ENCODE measurements at regions not wholly inside any gene's neighbourhood (a gene's known extent, or its start where the extent isn't known, plus 50 kb on each side); places are given as distances from the start of the nearest gene placed in this dataset.

GRCh38 chr20:60223174-60223573 is 265.0 kb downstream of the CDH26 start:
- no peak for DNase-seq (ENCODE audit: low read depth, low spot score)
- ChIA-PET CTCF (interaction anchor here (2.3 kb wide), 1 partner anchor 12 kb away, joined by 16 read pairs; no protein-coding TSS in a partner anchor), POLR2A (no interaction called here)
- TF ChIP-seq CTCF (IDR thresholded peaks at IDR 0.05; ENCODE audit: low read depth, low read length), result no peak
- H3K27me3 ChIP-seq (ENCODE audit: control insufficient read depth, insufficient read depth, low read length), result peaks cover 4% of the 10 kb centered on the region
- no peaks in the 10 kb centered on the region for H3K9me3 ChIP-seq (ENCODE audit: control insufficient read depth, insufficient read depth, low read length)
- no peak overlapping the region for H3K4me3 ChIP-seq (ENCODE audit: low read depth, low read length)
- H3K27ac ChIP-seq (ENCODE audit: low read depth, low read length), result no peak overlapping the region

GRCh38 chr20:60224914-60225313 is 266.7 kb downstream of the CDH26 start:
- POLR2A ChIA-PET, result no interaction called here
- CTCF ChIA-PET, result interaction anchor here (0.8 to 1.2 kb wide), 3 partner anchors 11 to 14 kb away, joined by 3 to 5 read pairs (median 3); no protein-coding TSS in a partner anchor
- DNase-seq (ENCODE audit: low read depth, low spot score), result no peak

GRCh38 chr20:60228255-60228654 is 270.0 kb downstream of the CDH26 start:
- H3K27ac ChIP-seq (ENCODE audit: low read depth, low read length), result no peak overlapping the region
- CTCF ChIA-PET, result interaction anchor here (1.1 to 2.6 kb wide), 3 partner anchors 18 to 294 kb away, joined by 3 to 11 read pairs (median 3); no protein-coding TSS in a partner anchor

More at GRCh38 chr20:60224914-60225313, 266.7 kb downstream of the CDH26 start:
- peaks cover 4% of the 10 kb centered on the region for H3K27me3 ChIP-seq (ENCODE audit: control insufficient read depth, insufficient read depth, low read length)
- H3K27ac ChIP-seq (ENCODE audit: low read depth, low read length), result no peak overlapping the region
- peak; percentile 53 for TF ChIP-seq CTCF (IDR thresholded peaks at IDR 0.05; ENCODE audit: low read depth, low read length)
- no peak overlapping the region for H3K4me3 ChIP-seq (ENCODE audit: low read depth, low read length)
- H3K9me3 ChIP-seq (ENCODE audit: control insufficient read depth, insufficient read depth, low read length), result no peaks in the 10 kb centered on the region

GRCh38 chr20:60232380-60232779 is 274.2 kb downstream of the CDH26 start:
- DNase-seq (ENCODE audit: low read depth, low spot score), result no peak
- POLR2A ChIA-PET, result no interaction called here
- Histone ChIP-seq H3K27me3 (ENCODE audit: control insufficient read depth, insufficient read depth, low read length) (no peaks in the 10 kb centered on the region), H3K27ac (ENCODE audit: low read depth, low read length) (no peak overlapping the region), H3K4me3 (ENCODE audit: low read depth, low read length) (no peak overlapping the region), H3K9me3 (ENCODE audit: control insufficient read depth, insufficient read depth, low read length) (no peaks in the 10 kb centered on the region; the same call in 1 of the 2 replicates)
- no peak for TF ChIP-seq CTCF (IDR thresholded peaks at IDR 0.05; ENCODE audit: low read depth, low read length)
- CTCF ChIA-PET, result interaction anchor here (1.6 kb wide), 1 partner anchor 22 kb away, joined by 4 read pairs; no protein-coding TSS in a partner anchor

More at GRCh38 chr20:60228255-60228654, 270.0 kb downstream of the CDH26 start:
- Histone ChIP-seq H3K9me3 (ENCODE audit: control insufficient read depth, insufficient read depth, low read length) (no peaks in the 10 kb centered on the region; the same call in 1 of the 2 replicates), H3K27me3 (ENCODE audit: control insufficient read depth, insufficient read depth, low read length) (no peaks in the 10 kb centered on the region), H3K4me3 (ENCODE audit: low read depth, low read length) (no peak overlapping the region)
- no peak for TF ChIP-seq CTCF (IDR thresholded peaks at IDR 0.05; ENCODE audit: low read depth, low read length)
- no peak for DNase-seq (ENCODE audit: low read depth, low spot score)
- POLR2A ChIA-PET, result no interaction called here

GRCh38 chr20:60233018-60233630 is 274.9 kb downstream of the CDH26 start:
- H3K27me3 ChIP-seq (ENCODE audit: control insufficient read depth, insufficient read depth, low read length), result no peaks in the 10 kb centered on the region
- H3K27ac ChIP-seq (ENCODE audit: low read depth, low read length), result no peak overlapping the region
- no peaks in the 10 kb centered on the region; the same call in 1 of the 2 replicates for H3K9me3 ChIP-seq (ENCODE audit: control insufficient read depth, insufficient read depth, low read length)
- CTCF ChIA-PET, result interaction anchor here (1.6 kb wide), 1 partner anchor 22 kb away, joined by 4 read pairs; no protein-coding TSS in a partner anchor
- TF ChIP-seq CTCF (IDR thresholded peaks at IDR 0.05; ENCODE audit: low read depth, low read length), result no peak
- no peak overlapping the region for H3K4me3 ChIP-seq (ENCODE audit: low read depth, low read length)
- POLR2A ChIA-PET, result no interaction called here
- no peak for DNase-seq (ENCODE audit: low read depth, low spot score)

Measured in AG04450 (cell line).